GM12864 (cell line): ENCODE measurements at regions not wholly inside any gene's neighbourhood (a gene's known extent, or its start where the extent isn't known, plus 50 kb on each side); places are given as distances from the start of the nearest gene placed in this dataset.

Source experiments
- DNase-seq: peaks from one replicate; pipeline ENCODE4 v3.0.0-alpha.2; 2011; ENCODE audit warnings: low read depth
- H3K4me3 ChIP-seq: 2 replicates; pipeline ENCODE4 v1.5.1; 2011; ENCODE audit warnings: mild to moderate bottlenecking, low read depth, low read length, control low read depth
- TF ChIP-seq, protein P1 (sequence below): IDR thresholded peaks from 2 replicates; pipeline ENCODE4 v1.5.1; 2011; ENCODE audit warnings: low read depth, mild to moderate bottlenecking, moderate library complexity, low read length, control low read depth, inconsistent platforms; ENCODE audit errors: missing control alignments

DNA sequence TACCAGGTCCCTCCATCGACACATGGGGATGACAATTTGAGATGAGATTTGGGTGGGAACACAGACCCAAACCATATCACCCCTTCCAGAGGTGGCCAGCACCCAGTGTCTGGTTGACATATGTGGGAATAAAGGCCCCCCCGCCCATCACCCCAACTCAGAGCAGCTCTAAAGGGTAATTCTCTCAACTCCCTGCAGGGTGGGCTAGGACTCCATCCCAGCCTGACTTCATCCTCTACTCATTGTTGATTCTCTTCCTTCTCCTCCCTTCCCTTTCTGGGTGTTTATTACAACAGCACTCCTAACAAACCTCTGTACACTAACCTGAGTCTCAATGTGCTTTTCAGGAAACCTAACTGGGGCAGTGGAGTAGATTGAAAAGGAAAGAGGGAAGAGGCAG lies 339.9 kb downstream of the ACTL7B start:
- TF ChIP-seq, protein P1, sequence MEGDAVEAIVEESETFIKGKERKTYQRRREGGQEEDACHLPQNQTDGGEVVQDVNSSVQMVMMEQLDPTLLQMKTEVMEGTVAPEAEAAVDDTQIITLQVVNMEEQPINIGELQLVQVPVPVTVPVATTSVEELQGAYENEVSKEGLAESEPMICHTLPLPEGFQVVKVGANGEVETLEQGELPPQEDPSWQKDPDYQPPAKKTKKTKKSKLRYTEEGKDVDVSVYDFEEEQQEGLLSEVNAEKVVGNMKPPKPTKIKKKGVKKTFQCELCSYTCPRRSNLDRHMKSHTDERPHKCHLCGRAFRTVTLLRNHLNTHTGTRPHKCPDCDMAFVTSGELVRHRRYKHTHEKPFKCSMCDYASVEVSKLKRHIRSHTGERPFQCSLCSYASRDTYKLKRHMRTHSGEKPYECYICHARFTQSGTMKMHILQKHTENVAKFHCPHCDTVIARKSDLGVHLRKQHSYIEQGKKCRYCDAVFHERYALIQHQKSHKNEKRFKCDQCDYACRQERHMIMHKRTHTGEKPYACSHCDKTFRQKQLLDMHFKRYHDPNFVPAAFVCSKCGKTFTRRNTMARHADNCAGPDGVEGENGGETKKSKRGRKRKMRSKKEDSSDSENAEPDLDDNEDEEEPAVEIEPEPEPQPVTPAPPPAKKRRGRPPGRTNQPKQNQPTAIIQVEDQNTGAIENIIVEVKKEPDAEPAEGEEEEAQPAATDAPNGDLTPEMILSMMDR: no peak
- H3K4me3 ChIP-seq: no peak overlapping the region
- DNase-seq: no peak

DNA sequence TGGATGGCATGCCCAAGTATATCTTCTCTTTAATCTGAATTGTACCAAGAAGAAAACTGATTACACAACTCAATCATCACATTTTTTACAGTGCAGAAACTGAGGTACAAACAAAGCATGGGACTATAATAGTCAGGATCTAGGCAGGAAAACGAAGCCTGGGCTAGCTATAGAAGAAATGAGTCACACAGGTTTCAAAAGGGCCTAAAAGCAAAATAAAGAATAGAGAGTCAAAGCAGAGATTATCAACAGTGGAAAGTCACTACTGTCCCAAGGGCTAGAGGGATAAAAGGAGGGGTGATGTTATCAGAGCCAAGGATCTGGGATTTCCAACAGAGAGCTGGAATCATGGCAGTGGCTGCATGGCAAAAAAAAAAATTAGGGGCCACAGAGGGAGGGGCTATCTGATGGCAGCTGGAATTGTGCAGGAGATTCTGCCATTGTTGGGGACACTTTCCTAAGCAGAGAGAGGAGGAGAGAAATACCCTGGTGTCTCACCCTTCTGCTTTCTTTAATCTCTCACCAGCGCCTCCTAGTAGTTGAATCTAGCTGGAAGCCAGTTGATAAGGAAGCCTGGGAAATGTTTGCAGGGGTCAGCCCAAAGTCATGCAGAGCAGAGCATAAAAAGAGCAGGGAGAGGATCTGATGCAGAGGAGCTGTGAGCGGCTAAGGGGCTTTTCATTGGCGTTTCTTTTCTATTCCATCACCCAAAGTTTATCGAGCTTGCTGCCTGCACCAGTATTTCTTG lies 343.2 kb downstream of the ACTL7B start:
- no peak for DNase-seq
- H3K4me3 ChIP-seq: no peak overlapping the region
- TF ChIP-seq, protein P1: no peak

DNA sequence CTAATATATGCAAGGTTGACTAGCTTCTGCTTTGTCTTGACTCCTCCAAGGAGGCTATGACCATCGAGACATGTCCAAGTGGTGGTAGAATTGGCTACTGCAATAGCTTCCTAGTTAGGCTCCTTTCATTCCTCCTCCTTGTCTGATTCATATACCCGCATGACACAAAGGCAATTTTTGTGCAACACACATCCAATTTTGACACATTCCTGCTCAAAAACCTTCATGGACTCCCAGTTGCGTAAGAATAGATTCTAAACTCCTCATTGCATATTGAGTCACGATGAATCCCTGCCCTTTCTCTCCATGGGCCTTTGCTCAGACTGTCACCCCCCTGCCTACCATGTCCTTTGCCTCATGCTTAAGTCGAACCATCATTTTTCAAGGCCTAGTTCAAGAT lies 344.5 kb downstream of the ACTL7B start:
- TF ChIP-seq, protein P1: no peak
- DNase-seq: no peak
- no peak overlapping the region for H3K4me3 ChIP-seq

DNA sequence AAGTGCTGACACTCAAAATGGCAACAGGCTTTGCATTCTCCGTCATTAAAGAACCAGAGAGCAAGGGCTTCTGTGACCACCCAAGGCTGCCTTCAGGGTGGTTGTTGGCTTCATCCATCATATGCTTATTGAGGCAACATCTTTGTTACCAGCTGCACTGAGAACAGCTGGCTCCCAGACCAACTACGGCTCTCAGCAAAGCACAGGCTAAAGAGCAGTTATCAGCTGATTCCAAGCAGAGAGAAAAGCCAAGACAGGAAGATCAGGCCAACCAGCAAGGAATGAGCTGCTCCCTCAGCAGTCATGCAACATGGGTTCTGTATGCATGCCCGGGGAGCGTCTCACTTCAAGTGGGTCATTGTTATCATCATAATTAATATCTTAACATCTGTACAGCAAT lies 358.9 kb downstream of the ACTL7B start:
- H3K4me3 ChIP-seq: no peak overlapping the region
- DNase-seq: no peak
- TF ChIP-seq, protein P1: no peak

DNA sequence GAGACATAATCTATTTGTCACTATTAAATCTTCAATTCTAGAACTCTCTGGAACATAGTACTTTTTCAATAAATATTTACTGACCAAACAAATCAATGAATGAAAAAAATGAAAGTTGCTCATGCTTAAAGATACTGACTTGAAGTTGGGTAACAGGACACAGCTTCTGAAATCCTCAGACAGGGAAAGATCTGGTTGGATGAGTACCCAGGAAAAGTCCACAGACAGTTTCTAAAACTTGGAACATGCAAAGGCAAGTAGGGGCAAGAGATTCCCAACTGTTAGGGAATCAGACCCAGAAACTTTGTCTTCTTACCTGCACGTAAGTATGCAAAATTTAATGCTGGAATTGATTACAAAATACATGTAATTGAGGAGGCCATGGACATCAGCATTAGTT lies 366.2 kb downstream of the ACTL7B start:
- DNase-seq: no peak
- TF ChIP-seq, protein P1: no peak
- H3K4me3 ChIP-seq: no peak overlapping the region

DNA sequence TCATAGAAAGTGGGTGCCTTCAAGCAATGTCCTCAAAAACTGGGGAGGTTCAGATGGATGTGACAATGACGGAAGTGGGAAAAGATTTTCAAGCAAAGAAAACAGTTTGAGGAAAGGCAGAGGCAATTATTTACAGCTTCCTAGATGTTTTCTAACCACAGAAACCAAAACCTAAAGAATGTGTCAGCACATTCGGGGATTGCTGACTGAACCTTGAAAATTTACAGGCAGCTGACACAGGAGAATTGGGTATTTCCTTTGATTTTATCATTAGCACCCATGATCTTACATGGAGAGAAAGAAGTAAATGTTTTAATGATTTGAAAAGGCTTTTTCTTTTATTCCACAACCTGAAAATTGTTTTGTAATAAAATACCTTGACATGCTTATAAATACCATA lies 369.0 kb downstream of the ACTL7B start:
- DNase-seq: no peak
- TF ChIP-seq, protein P1: no peak
- H3K4me3 ChIP-seq: no peak overlapping the region

DNA sequence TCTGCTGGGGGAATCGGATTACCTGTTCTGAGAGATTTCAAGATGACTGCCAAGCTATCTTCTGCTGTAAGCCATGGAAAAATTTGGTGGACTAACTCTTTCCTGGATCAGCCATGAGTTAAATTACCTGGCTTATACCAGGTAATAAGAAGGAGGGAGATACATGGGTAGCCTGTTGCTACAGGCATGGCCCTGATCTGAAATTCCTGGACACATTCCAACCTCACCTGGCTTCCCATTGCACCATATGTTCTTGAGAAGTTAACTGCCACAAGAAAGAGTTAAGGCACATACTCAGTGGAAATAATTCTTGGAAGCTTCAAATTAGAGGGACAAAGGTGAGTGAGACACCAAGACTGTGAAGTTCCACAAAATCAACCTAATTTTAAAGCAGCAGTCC lies 371.3 kb downstream of the ACTL7B start:
- no peak for DNase-seq
- TF ChIP-seq, protein P1: no peak
- H3K4me3 ChIP-seq: no peak overlapping the region
